Activated naive CD8-positive, alpha-beta T cell treated with anti-CD3 and anti-CD28 coated beads for 36 hours (primary cell): ENCODE measurements at regions not wholly inside any gene's neighbourhood (a gene's known extent, or its start where the extent isn't known, plus 50 kb on each side); places are given as distances from the start of the nearest gene placed in this dataset.

Experiments used
- DNase-seq: peaks from one replicate; pipeline ENCODE4 v3.0.0; 2021
- H3K27ac Mint-ChIP-seq: one replicate; pipeline ENCODE4 v1.8.0; 2022; ENCODE audit warnings: mild to moderate bottlenecking, moderate library complexity, mixed read lengths
- H3K27me3 Mint-ChIP-seq: one replicate; pipeline ENCODE4 v1.8.0; 2022; ENCODE audit warnings: mild to moderate bottlenecking, mixed read lengths
- H3K36me3 Mint-ChIP-seq: one replicate; pipeline ENCODE4 v1.8.0; 2021; ENCODE audit warnings: mild to moderate bottlenecking, mixed read lengths
- H3K4me1 Mint-ChIP-seq: one replicate; pipeline ENCODE4 v1.8.0; 2021; ENCODE audit warnings: mixed read lengths
- H3K4me3 Mint-ChIP-seq: one replicate; pipeline ENCODE4 v1.8.0; 2022; ENCODE audit warnings: mild to moderate bottlenecking, moderate library complexity, mixed read lengths
- H3K9me3 Mint-ChIP-seq: one replicate; pipeline ENCODE4 v1.8.0; 2022; ENCODE audit warnings: mixed read lengths

DNA sequence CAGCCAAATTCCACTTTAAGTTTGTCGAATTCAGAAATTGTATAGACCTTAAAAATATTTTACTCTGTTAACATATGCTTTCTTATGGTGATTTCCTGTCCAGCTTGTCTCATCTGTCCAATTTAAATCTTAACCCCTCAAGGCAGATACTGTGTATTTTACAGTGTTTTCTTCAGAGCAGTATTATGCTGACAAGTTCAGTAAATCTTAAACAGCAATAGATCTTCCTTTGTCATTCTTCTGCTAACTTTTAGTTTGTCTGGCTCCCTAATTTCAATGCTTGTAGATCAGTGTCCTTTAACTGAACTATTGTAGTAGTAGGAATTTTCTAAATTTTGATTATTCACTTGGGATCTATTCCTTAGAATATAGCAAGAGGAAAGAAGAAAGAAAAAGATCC is 52.8 kb upstream of the MEIS1 start:
- Mint-ChIP-seq H3K27ac (no peak overlapping the region), H3K4me1 (no peaks in the 10 kb centered on the region), H3K9me3 (no peaks in the 10 kb centered on the region), H3K36me3 (no peaks in the 10 kb centered on the region), H3K27me3 (peaks cover 5% of the 10 kb centered on the region), H3K4me3 (no peak overlapping the region)
- no peak for DNase-seq

DNA sequence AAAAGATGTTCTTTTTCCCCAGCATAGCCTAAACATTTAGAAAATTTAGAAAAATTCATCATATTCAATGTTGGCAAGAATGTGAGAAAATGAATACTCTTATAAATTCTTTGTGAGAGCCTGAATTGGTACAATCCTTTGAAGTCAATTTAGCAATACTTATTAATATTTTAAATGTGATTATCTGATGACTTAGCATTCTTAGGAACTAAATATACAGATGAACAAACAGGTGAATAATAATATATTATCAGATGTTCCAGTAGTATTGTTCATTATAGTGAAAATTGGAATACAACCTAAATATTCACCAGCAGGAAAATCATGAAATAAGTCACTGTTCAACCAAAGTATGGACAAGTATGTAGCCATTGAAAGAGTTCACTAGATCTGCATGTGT is 55.5 kb upstream of the MEIS1 start:
- Mint-ChIP-seq H3K4me3 (no peak overlapping the region), H3K9me3 (no peaks in the 10 kb centered on the region), H3K27ac (no peak overlapping the region), H3K36me3 (no peaks in the 10 kb centered on the region), H3K4me1 (no peaks in the 10 kb centered on the region), H3K27me3 (peaks cover 5% of the 10 kb centered on the region)
- no peak for DNase-seq

DNA sequence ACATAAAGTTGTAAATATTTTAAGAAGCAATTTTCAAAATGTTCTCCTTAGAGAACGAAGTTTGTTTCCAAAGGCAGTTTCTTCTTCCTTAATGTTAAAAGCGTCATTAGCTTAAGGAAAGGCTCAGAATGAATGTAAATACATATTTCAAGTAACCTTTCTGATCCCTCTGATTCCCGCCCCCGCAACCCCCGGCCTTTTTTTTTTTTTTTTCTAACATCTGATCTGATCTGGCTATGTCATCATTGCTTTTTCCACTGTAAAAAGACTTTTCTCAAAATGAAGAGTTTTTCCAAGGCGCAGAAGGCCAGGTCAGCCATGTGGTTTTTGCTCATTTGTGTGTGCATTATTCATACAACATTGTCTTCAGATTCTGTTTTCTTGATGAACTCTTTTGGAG is 57.1 kb upstream of the MEIS1 start:
- peaks cover 5% of the 10 kb centered on the region for H3K27me3 Mint-ChIP-seq

DNA sequence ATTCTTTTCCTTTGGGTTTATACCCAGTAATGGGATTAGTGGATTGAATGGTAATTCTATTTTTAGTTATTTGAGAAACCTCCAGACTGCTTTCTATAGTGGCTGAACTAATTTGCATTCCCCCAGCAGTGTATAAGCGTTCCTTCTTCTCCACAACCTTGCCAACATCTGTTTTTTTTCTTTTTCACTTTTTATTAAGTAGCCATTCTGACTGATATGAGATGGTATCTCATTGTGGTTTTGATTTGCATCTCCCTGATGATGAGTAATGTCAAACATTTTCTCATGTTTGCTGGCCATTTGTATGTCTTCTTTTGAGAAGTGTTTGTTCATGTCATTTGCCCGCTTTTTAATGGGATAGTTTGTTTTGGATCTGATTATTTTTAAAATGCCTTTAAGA is 64.1 kb upstream of the MEIS1 start:
- Mint-ChIP-seq H3K9me3 (no peaks in the 10 kb centered on the region), H3K27me3 (no peaks in the 10 kb centered on the region), H3K4me1 (no peaks in the 10 kb centered on the region), H3K4me3 (no peak overlapping the region), H3K36me3 (no peaks in the 10 kb centered on the region), H3K27ac (no peak overlapping the region)
- no peak for DNase-seq

More for the DNA sequence above, 57.1 kb upstream of the MEIS1 start:
- H3K27ac Mint-ChIP-seq, result no peak overlapping the region
- no peak for DNase-seq
- no peaks in the 10 kb centered on the region for H3K9me3 Mint-ChIP-seq
- H3K4me3 Mint-ChIP-seq, result no peak overlapping the region
- no peaks in the 10 kb centered on the region for H3K4me1 Mint-ChIP-seq
- H3K36me3 Mint-ChIP-seq, result no peaks in the 10 kb centered on the region

DNA sequence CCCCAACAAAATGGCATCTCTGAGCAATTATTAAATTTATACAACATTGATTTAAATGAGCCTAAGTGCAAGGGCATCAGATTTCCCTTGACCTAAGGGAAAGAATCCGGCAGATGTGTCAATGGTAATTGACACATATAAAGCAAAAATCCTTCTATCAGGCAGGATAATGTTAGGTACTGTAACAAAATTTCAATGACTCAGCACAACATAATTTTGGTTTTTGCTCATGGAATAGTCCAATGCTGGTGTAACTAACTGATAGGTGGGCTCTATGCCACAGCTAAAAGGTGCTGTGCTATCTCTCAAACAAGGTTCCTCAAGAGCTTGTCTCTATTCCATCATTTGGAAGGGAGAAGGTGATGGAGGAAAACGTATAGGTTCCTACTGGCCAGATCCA is 68.3 kb upstream of the MEIS1 start:
- Mint-ChIP-seq H3K4me3 (no peak overlapping the region), H3K4me1 (no peaks in the 10 kb centered on the region), H3K9me3 (no peaks in the 10 kb centered on the region), H3K36me3 (no peaks in the 10 kb centered on the region), H3K27ac (no peak overlapping the region), H3K27me3 (no peaks in the 10 kb centered on the region)
- no peak for DNase-seq

DNA sequence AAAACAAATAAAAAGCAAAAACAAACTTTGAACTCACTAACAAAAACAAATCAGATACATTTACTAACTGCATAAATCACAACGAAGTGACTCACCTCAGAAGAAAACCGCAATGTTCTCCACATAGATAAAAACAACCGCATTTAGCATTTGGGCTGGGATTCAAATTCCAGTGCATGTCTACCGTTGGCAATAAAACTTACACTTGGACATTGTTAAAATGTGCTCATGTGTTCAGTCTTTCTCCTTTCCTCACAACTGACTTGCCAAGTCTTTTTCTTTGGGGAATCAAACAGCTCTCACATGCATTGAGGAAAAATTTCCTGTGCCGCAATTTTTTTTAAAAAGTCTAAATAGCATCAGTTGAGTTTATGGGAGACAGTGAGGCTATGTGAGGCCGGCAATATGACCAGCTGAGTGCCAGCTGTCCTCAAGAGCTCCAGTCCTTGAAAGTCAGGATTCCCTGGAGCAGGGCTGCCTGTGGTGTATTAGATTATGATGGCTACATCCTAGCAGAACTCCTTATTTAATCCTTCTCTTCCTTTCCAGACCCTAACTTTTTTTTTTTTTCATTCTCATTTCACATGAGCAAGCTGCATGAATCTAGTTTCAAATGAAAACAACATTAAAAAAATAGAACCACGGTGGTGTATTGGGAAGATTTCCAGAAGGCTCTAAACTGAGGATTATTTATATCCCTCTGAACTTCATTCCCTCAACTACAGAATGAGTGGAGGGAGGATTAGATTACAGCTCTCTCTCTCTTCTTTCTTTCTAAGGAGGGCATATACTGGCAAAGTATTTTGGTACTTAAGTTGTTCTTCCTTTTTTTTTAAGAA is 70.2 kb upstream of the MEIS1 start:
- no peak overlapping the region for H3K27ac Mint-ChIP-seq
- no peak for DNase-seq
- H3K9me3 Mint-ChIP-seq, result no peaks in the 10 kb centered on the region
- no peak overlapping the region for H3K4me3 Mint-ChIP-seq
- H3K27me3 Mint-ChIP-seq, result no peaks in the 10 kb centered on the region
- no peaks in the 10 kb centered on the region for H3K36me3 Mint-ChIP-seq
- no peaks in the 10 kb centered on the region for H3K4me1 Mint-ChIP-seq

DNA sequence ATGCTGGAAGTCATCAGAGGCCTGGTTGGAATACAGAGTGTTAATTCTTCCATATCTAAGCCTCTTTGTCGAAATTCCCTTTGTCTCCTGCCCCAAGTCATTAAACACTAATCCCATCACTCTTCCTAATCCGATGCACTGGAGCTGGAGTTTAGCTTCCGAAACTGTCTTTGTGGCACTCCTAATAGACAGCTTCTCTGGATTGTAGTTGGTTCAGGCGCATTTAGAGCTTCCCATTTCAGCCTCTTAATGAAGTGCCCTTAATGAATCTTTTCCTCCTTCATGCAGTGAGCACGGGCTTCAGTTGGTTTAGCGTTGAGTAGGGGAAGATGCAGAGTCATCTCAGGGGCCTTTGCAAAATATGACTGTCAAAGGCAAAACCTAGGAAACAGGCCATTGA is 72.2 kb upstream of the MEIS1 start:
- H3K27me3 Mint-ChIP-seq, result no peaks in the 10 kb centered on the region
- H3K9me3 Mint-ChIP-seq, result no peaks in the 10 kb centered on the region
- no peak overlapping the region for H3K27ac Mint-ChIP-seq
- H3K4me1 Mint-ChIP-seq, result no peaks in the 10 kb centered on the region
- no peaks in the 10 kb centered on the region for H3K36me3 Mint-ChIP-seq
- DNase-seq, result no peak
- no peak overlapping the region for H3K4me3 Mint-ChIP-seq

DNA sequence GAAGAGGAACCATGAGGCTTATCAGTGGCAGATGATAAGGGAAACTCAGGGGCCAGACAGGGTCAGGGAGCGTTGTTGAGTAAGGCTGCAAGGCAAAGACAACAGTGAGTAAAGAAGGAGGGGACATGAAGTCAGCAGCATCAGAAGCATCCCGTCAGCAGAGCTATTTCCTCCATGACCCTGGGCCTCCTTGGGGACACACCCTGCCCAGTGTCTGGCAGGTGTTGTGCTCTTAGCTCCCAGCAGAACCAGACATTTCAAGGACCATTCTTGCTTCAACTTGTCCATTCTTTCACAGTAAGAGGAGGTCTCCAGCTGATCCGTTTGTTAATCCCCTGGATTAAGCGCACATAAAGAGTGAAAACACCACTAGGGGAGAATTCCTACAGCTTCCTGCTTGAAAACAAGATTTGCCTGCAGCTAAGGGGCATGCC is 88.7 kb upstream of the MEIS1 start:
- peaks cover 11% of the 10 kb centered on the region for H3K9me3 Mint-ChIP-seq
- H3K27ac Mint-ChIP-seq, result no peak overlapping the region
- no peaks in the 10 kb centered on the region for H3K36me3 Mint-ChIP-seq
- DNase-seq, result no peak
- H3K4me1 Mint-ChIP-seq, result no peaks in the 10 kb centered on the region
- no peak overlapping the region for H3K4me3 Mint-ChIP-seq
- H3K27me3 Mint-ChIP-seq, result peaks cover 6% of the 10 kb centered on the region

DNA sequence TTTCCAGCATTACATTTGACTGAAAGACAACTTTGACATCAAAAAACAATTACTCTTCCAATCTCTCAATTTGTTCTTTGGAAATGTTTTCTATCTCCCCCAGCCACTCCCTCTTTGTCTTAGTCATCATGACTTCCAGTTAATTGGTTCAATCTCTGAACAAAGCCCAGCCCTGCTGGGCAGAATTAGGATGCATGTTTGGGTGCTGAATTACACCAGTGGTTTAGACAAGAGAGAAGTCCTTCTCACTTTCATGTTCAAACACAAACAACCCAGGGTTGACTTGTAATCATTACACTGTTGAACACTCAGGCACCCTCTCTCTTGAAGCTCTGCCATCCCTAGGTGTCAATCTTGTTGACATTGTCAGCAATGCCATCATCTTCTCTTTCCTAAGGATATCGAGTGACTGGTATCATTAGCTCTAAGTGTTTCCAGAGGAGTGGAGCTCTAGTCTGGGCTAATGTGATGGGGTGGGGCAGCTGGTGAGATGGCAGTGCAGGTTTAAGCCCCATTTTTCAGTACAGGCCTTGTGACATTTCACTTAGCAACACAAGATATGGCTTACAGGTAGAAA is 90.8 kb upstream of the MEIS1 start:
- H3K27me3 Mint-ChIP-seq, result peaks cover 7% of the 10 kb centered on the region
- H3K27ac Mint-ChIP-seq, result no peak overlapping the region
- no peak overlapping the region for H3K4me3 Mint-ChIP-seq
- no peaks in the 10 kb centered on the region for H3K4me1 Mint-ChIP-seq
- DNase-seq, result no peak
- H3K36me3 Mint-ChIP-seq, result no peaks in the 10 kb centered on the region
- peaks cover 11% of the 10 kb centered on the region for H3K9me3 Mint-ChIP-seq

DNA sequence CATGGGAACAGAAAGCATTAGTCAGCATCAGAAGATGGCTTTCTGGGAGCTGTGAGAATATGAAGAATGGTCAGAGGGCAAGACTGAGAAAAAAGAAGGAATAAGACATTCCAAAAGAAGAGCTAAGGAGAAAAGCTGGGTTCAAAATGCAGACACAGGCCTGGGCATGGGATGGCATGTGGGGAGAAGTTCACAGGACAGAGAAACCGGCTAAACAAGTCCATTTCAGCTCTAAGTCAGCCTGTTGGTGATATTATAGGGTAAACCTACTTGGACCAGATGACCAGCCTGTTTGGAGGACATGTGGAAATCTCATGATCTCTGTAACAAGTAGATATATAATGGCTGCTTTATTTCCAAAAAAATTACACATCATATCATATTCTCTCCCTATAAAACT is 91.7 kb upstream of the MEIS1 start:
- Mint-ChIP-seq H3K36me3 (no peaks in the 10 kb centered on the region), H3K4me1 (no peaks in the 10 kb centered on the region), H3K4me3 (no peak overlapping the region), H3K27me3 (peaks cover 7% of the 10 kb centered on the region), H3K27ac (no peak overlapping the region), H3K9me3 (peaks cover 11% of the 10 kb centered on the region)
- no peak for DNase-seq

DNA sequence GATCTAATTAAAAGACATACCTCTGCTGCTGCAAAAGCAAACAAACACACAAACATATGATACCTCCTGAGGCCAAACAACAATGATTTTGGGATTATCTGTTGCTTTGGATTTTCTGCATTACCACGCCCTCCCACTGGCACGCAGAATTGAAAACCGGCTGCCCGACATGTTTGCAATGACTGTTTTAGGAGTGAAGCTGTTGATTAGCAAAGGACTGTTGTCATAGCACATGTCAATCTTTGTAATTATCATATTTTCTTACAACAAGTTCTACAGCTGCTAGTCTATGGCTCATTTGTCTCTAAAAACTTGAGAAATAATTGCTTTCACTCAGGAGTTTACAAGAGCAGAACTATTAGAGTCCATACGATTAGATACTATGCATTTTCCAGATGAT is 94.4 kb upstream of the MEIS1 start:
- Mint-ChIP-seq H3K27ac (no peak overlapping the region), H3K9me3 (peaks cover 7% of the 10 kb centered on the region), H3K27me3 (peaks cover 7% of the 10 kb centered on the region), H3K36me3 (no peaks in the 10 kb centered on the region), H3K4me1 (no peaks in the 10 kb centered on the region), H3K4me3 (no peak overlapping the region)
- DNase-seq, result no peak

DNA sequence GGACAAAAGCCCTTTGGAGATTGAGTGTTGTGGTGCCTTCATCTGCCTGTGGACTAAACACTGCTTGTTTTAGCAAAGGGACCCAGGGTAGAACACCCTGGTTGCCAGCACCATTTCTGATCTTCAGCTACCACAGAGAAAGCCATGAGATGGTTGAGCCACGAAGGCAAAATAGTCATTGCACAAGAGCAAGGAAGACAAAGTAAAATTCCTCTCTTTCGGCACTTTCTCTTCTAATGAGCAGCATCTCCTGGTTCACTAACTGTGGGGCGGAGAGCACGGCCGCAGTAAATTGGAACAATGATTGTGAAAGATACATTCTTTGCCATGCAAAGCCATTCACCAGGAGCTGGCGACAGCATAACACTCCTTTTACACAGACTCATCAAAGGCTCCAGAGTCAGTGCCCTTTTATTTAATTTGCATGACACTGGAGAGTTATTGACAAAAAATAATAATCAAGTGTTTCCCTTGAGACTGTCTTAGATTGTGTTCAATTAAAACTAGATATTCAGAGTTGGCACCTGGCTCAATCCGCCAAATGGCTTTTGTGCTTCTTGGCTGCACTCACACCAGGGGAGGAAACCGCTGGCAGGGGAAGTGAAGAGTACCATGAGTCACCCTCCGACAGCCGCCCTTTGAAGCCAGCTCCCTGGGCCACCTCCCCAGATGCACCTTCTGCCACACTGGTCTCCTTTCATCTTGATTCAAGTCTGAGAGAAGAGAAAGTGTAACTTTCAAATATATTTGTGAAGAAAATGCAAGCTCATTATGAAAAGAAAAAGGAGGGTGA is 100.5 kb upstream of the MEIS1 start:
- no peak overlapping the region for H3K4me3 Mint-ChIP-seq
- no peak overlapping the region for H3K27ac Mint-ChIP-seq
- H3K9me3 Mint-ChIP-seq, result peaks cover 2% of the 10 kb centered on the region
- no peaks in the 10 kb centered on the region for H3K4me1 Mint-ChIP-seq
- H3K36me3 Mint-ChIP-seq, result no peaks in the 10 kb centered on the region
- DNase-seq, result no peak
- H3K27me3 Mint-ChIP-seq, result no peaks in the 10 kb centered on the region

DNA sequence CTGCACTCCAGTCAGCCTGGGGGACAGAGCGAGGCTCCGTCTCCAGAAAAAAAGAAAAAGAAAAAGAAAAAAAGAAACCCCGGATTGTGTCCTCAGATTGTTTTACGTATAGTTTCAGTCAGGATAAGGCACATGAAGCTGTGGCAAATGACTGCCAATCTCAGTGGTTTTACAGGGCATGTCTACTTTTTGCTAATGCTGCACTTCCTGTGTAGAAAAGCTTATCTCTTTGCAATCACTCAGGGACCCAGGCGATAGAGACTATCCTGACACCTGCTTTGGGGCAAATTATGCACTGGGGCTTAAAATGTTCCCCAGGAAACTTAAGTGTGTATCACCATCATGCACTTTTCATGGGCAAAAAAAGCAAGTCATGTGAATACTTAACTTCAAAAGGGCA is 103.7 kb upstream of the MEIS1 start:
- Mint-ChIP-seq H3K36me3 (no peaks in the 10 kb centered on the region), H3K4me3 (no peak overlapping the region), H3K27me3 (no peaks in the 10 kb centered on the region), H3K4me1 (no peaks in the 10 kb centered on the region), H3K27ac (no peak overlapping the region), H3K9me3 (no peaks in the 10 kb centered on the region)
- DNase-seq, result no peak

DNA sequence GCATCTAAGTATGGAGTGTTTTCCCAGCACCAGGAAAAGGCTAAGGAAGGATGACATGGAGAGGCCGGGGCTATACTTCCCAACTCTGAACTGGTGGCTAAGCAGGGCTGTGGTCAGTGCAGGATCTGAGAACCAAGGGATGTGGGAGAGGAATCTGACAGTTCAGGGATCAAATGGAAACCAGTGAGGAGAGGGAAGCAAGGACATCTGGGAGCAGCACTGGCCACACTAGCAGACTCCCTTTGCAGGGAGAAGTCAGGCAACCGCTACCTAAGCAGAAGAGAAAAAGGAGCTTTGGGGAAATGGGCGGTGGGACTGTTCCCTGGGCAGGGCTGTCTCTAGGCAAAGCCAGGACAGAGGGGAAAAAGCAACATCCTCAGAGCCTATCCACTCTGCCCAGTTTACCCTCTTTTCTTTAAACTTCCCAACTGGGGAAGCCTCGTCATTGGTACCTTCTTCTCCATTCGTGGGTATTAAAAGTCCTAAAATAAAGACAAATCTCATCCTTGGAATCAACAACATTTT is 105.8 kb upstream of the MEIS1 start:
- DNase-seq, result no peak
- Mint-ChIP-seq H3K36me3 (no peaks in the 10 kb centered on the region), H3K27me3 (no peaks in the 10 kb centered on the region), H3K27ac (no peak overlapping the region), H3K4me1 (no peaks in the 10 kb centered on the region), H3K9me3 (no peaks in the 10 kb centered on the region), H3K4me3 (no peak overlapping the region)

DNA sequence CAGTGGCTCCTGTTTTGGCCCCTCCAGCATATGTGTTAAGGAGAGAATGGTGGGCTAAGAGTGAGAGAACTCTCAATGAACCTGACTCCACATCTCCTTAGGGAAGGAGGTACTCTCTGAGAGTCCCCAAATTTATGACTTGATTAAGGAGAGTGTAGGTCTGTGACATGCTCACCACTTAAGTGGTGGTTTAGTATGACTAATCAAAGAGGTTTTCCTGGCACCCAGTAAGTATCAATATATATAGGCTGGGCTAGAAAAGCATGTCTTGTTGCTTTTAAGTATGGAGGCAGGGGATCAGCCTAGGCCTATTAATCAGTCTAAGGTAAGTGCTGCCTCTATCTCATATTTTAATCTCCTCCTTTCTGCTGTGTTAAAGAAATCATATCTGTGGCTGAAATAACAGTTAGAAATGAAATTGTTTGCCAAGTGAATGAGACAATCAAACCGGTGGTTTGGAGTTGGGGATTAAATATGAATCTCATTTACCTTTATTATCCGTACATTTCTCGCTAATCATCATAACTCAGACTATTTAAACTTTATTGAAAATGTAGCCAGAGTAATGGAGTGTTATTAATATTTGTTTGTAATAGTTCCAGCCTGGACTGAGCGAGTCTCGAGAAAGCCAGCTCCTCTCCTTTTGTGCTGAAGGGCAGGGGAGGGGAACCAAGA is 107.7 kb upstream of the MEIS1 start:
- Mint-ChIP-seq H3K4me3 (no peak overlapping the region), H3K9me3 (no peaks in the 10 kb centered on the region), H3K4me1 (no peaks in the 10 kb centered on the region), H3K36me3 (no peaks in the 10 kb centered on the region), H3K27me3 (no peaks in the 10 kb centered on the region), H3K27ac (no peak overlapping the region)
- DNase-seq, result no peak
